Astrocyte of the cerebellum (primary cell): ENCODE measurements at regions not wholly inside any gene's neighbourhood (a gene's known extent, or its start where the extent isn't known, plus 50 kb on each side); places are given as distances from the start of the nearest gene placed in this dataset.

ENCODE experiments used
- DNase-seq: peaks from one replicate; pipeline ENCODE4 v3.0.0-alpha.2; 2011; ENCODE audit warnings: low read depth
- H3K4me3 ChIP-seq: 2 replicates; pipeline ENCODE4 v1.5.1; 2011; ENCODE audit warnings: mild to moderate bottlenecking, low read depth, low read length, moderate library complexity
- CTCF ChIP-seq: IDR thresholded peaks from 2 replicates; pipeline ENCODE4 v1.5.1; 2012; ENCODE audit warnings: low read length, low read depth, moderate library complexity, mild to moderate bottlenecking; ENCODE audit errors: missing control alignments
- in situ Hi-C: cut with HindIII; loops from 2 replicates; pipeline ENCODE4 v1.10.0; 2017; ENCODE audit warnings: low sequenced_read_pairs

- TF ChIP-seq CTCF = no peak
- no peak for DNase-seq
These were observed 66.5 kb upstream of the KTN1 start for GRCh38 chr14:55513491-55513890.

GRCh38 chr14:55514819-55515490 is 65.1 kb upstream of the KTN1 start:
- DNase-seq = peak; percentile 83
- no peak overlapping the region for H3K4me3 ChIP-seq
- TF ChIP-seq CTCF = no peak
- in situ Hi-C loops = no loop called here

More at GRCh38 chr14:55513491-55513890, 66.5 kb upstream of the KTN1 start:
- in situ Hi-C loops = no loop called here
- H3K4me3 ChIP-seq = no peak overlapping the region

- in situ Hi-C loops = no loop called here
- TF ChIP-seq CTCF = no peak
- DNase-seq = no peak
- no peak overlapping the region for H3K4me3 ChIP-seq
These were observed 63.2 kb upstream of the KTN1 start for GRCh38 chr14:55516776-55517175.

- no peak for TF ChIP-seq CTCF
- DNase-seq = no peak
- H3K4me3 ChIP-seq = no peak overlapping the region
- in situ Hi-C loops = no loop called here
These were observed 61.6 kb upstream of the KTN1 start for GRCh38 chr14:55518391-55518790.

GRCh38 chr14:55519473-55520080 is 60.4 kb upstream of the KTN1 start:
- in situ Hi-C loops = no loop called here
- no peak for TF ChIP-seq CTCF
- H3K4me3 ChIP-seq = no peak overlapping the region
- no peak for DNase-seq

GRCh38 chr14:55523321-55523720 is 56.7 kb upstream of the KTN1 start:
- no peak for DNase-seq
- no peak for TF ChIP-seq CTCF
- in situ Hi-C loops = no loop called here
- H3K4me3 ChIP-seq = no peak overlapping the region
